KG1 (cell line): ENCODE measurements at regions not wholly inside any gene's neighbourhood (a gene's known extent, or its start where the extent isn't known, plus 50 kb on each side); places are given as distances from the start of the nearest gene placed in this dataset.
"Not testable (repeated sequence)": the region's sequence is repeated elsewhere in the genome, so short reads cannot be mapped to it uniquely, and the experiment has no call there.

Experiments
- DNase-seq: peaks from one replicate; lab custom pipeline; 2025; lab: John Stamatoyannopoulos, UW

GRCh38 chr2:66632882-66633281 lies 198.0 kb downstream of the MEIS1 start:
- not testable (repeated sequence) for DNase-seq

- no peak for DNase-seq
Observed at GRCh38 chr2:66633631-66634030, 198.7 kb downstream of the MEIS1 start.

GRCh38 chr2:66634784-66635183 lies 199.9 kb downstream of the MEIS1 start:
- no peak for DNase-seq

GRCh38 chr2:66641685-66642084 lies 206.8 kb downstream of the MEIS1 start:
- no peak for DNase-seq

- not testable (repeated sequence) for DNase-seq
Observed at GRCh38 chr2:66648081-66648480, 213.2 kb downstream of the MEIS1 start.

- DNase-seq = no peak
Observed at GRCh38 chr2:66649006-66649405, 214.1 kb downstream of the MEIS1 start.

GRCh38 chr2:66651295-66651694 lies 216.4 kb downstream of the MEIS1 start:
- DNase-seq = no peak

- no peak for DNase-seq
Observed at GRCh38 chr2:66660804-66661203, 225.9 kb downstream of the MEIS1 start.

- no peak for DNase-seq
Observed at GRCh38 chr2:66661253-66662173, 226.6 kb downstream of the MEIS1 start.

GRCh38 chr2:66665124-66665984 lies 230.4 kb downstream of the MEIS1 start:
- no peak for DNase-seq

- DNase-seq = no peak
Observed at GRCh38 chr2:66667301-66667700, 232.4 kb downstream of the MEIS1 start.

GRCh38 chr2:66673286-66673685 lies 238.4 kb downstream of the MEIS1 start:
- no peak for DNase-seq

- DNase-seq = no peak
Observed at GRCh38 chr2:66674087-66674486, 239.2 kb downstream of the MEIS1 start.

GRCh38 chr2:66675591-66675990 lies 240.7 kb downstream of the MEIS1 start:
- no peak for DNase-seq

GRCh38 chr2:66679442-66679841 lies 244.5 kb downstream of the MEIS1 start:
- DNase-seq = no peak

GRCh38 chr2:66682476-66682875 lies 247.6 kb downstream of the MEIS1 start:
- DNase-seq = no peak

- DNase-seq = no peak
Observed at GRCh38 chr2:66683064-66683463, 248.1 kb downstream of the MEIS1 start.

- DNase-seq = no peak
Observed at GRCh38 chr2:66683599-66683998, 248.7 kb downstream of the MEIS1 start.

- DNase-seq = no peak
Observed at GRCh38 chr2:66684289-66684688, 249.4 kb downstream of the MEIS1 start.

GRCh38 chr2:66686755-66687154 lies 251.8 kb downstream of the MEIS1 start:
- DNase-seq = no peak

GRCh38 chr2:66688951-66689350 lies 254.0 kb downstream of the MEIS1 start:
- DNase-seq = no peak

GRCh38 chr2:66689456-66690051 lies 254.6 kb downstream of the MEIS1 start:
- DNase-seq = no peak
